Neutrophil (primary cell): ENCODE measurements at regions not wholly inside any gene's neighbourhood (a gene's known extent, or its start where the extent isn't known, plus 50 kb on each side); places are given as distances from the start of the nearest gene placed in this dataset.

ENCODE experiments used
- H3K27ac ChIP-seq: fragments of 200-600 bp; sonication (generic); 2 replicates; pipeline ENCODE4 v1.5.1; 2016; ENCODE audit warnings: mild to moderate bottlenecking, moderate library complexity
- H3K27me3 ChIP-seq: fragments of 200-600 bp; sonication (generic); 2 replicates; pipeline ENCODE4 v1.6.0; 2016; ENCODE audit warnings: mild to moderate bottlenecking
- H3K36me3 ChIP-seq: fragments of 200-600 bp; sonication (generic); 2 replicates; pipeline ENCODE4 v1.5.1; 2017
- H3K4me1 ChIP-seq, 2 experiments: fragments of 200-600 bp in 1 of 2; sonication (generic) in 1 of 2; 1 replicate in 1 of 2; 2 replicates in 1 of 2; pipeline versions ENCODE4 v1.5.1 to v1.6.1; 2013 to 2016; ENCODE audit warnings: low read depth in 1 of 2, low read length in 1 of 2, mild to moderate bottlenecking in 1 of 2, moderate library complexity in 1 of 2; ENCODE audit not compliant: control insufficient read depth in 1 of 2, insufficient read depth in 1 of 2
- H3K4me3 ChIP-seq, 2 experiments: fragments of 200-600 bp in 1 of 2; sonication (generic) in 1 of 2; 1 replicate in 1 of 2; 2 replicates in 1 of 2; pipeline ENCODE4 v1.5.1; 2013 to 2016; ENCODE audit warnings: low read depth in 1 of 2, low read length in 1 of 2, mild to moderate bottlenecking in 1 of 2, moderate library complexity in 1 of 2
- H3K9me3 ChIP-seq: fragments of 200-600 bp; sonication (generic); 2 replicates; pipeline ENCODE4 v1.5.1; 2016
- TF ChIP-seq, protein P1 (sequence below): fragments of 200-600 bp; sonication (generic); IDR thresholded peaks from 2 replicates; pipeline ENCODE4 v1.5.1; 2016; ENCODE audit warnings: antibody characterized with exemption

GRCh38 chr12:127559349-127560040 is 707.5 kb upstream of the TMEM132C start:
- Histone ChIP-seq H3K4me3 (no peak overlapping the region), H3K27me3 (no peaks in the 10 kb centered on the region), H3K9me3 (no peaks in the 10 kb centered on the region), H3K27ac (no peak overlapping the region), H3K36me3 (no peaks in the 10 kb centered on the region), H3K4me1 (no peaks in the 10 kb centered on the region)
- TF ChIP-seq, protein P1, sequence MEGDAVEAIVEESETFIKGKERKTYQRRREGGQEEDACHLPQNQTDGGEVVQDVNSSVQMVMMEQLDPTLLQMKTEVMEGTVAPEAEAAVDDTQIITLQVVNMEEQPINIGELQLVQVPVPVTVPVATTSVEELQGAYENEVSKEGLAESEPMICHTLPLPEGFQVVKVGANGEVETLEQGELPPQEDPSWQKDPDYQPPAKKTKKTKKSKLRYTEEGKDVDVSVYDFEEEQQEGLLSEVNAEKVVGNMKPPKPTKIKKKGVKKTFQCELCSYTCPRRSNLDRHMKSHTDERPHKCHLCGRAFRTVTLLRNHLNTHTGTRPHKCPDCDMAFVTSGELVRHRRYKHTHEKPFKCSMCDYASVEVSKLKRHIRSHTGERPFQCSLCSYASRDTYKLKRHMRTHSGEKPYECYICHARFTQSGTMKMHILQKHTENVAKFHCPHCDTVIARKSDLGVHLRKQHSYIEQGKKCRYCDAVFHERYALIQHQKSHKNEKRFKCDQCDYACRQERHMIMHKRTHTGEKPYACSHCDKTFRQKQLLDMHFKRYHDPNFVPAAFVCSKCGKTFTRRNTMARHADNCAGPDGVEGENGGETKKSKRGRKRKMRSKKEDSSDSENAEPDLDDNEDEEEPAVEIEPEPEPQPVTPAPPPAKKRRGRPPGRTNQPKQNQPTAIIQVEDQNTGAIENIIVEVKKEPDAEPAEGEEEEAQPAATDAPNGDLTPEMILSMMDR: no peak

DNA sequence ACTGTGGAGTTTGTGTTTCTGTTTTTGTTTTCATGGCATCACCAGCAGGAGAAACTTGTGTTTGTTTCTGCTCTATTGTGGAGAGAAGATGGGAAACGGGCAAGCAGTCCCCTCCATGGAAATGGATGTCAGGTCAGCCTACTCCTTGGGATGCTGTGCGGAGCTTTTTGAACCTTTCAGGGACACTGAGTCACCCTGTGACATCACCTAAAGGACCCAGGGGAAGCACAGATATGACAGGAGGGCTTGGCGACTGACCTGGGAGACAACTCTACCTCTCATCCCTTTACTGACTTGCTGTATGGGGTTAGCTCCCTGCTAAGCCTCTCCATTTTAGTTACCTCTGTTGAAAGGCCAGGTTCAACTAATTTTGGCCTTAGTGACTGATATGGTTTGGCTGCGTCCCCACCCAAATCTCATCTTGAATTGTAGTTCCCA is 706.9 kb upstream of the TMEM132C start:
- Histone ChIP-seq H3K36me3 (no peaks in the 10 kb centered on the region), H3K4me3 (no peak overlapping the region), H3K27ac (no peak overlapping the region), H3K27me3 (no peaks in the 10 kb centered on the region), H3K4me1 (no peaks in the 10 kb centered on the region), H3K9me3 (no peaks in the 10 kb centered on the region)
- TF ChIP-seq, protein P1: no peak

DNA sequence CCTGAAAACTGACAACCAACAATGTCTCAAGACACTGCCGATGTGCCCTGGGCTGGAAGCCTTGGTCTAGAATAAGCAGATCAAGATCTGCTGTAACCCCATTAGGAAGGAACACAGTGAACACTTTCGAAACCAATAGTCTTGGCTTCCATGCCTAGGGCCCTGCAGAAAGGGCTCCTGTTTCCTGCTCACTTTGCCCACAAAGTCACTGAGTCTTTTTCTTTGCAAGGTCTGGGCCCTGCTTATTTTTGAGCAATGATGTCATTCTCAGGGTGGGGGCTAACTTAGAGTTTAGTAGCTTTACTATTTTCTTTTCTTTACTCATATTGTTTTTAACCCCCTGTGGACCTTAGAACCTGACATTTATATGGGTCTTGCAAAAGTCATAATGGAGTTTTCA is 704.2 kb upstream of the TMEM132C start:
- TF ChIP-seq, protein P1: no peak
- H3K27ac ChIP-seq: no peak overlapping the region
- H3K36me3 ChIP-seq: no peaks in the 10 kb centered on the region
- no peaks in the 10 kb centered on the region for H3K4me1 ChIP-seq
- H3K27me3 ChIP-seq: no peaks in the 10 kb centered on the region
- no peaks in the 10 kb centered on the region for H3K9me3 ChIP-seq
- H3K4me3 ChIP-seq: no peak overlapping the region

GRCh38 chr12:127565241-127565640 is 701.7 kb upstream of the TMEM132C start:
- H3K36me3 ChIP-seq: no peaks in the 10 kb centered on the region
- no peaks in the 10 kb centered on the region for H3K4me1 ChIP-seq
- H3K9me3 ChIP-seq: no peaks in the 10 kb centered on the region
- no peak overlapping the region for H3K27ac ChIP-seq
- H3K27me3 ChIP-seq: no peaks in the 10 kb centered on the region
- H3K4me3 ChIP-seq: no peak overlapping the region
- TF ChIP-seq, protein P1: no peak

- no peaks in the 10 kb centered on the region for H3K36me3 ChIP-seq
- no peaks in the 10 kb centered on the region for H3K9me3 ChIP-seq
- no peak overlapping the region for H3K4me3 ChIP-seq
- no peaks in the 10 kb centered on the region for H3K4me1 ChIP-seq
- no peak overlapping the region for H3K27ac ChIP-seq
- TF ChIP-seq, protein P1: no peak
- no peaks in the 10 kb centered on the region for H3K27me3 ChIP-seq
These were observed 699.4 kb upstream of the TMEM132C start for GRCh38 chr12:127567531-127567930.
